NCI-H128 (cell line): ENCODE measurements at regions not wholly inside any gene's neighbourhood (a gene's known extent, or its start where the extent isn't known, plus 50 kb on each side); places are given as distances from the start of the nearest gene placed in this dataset.
"Not testable (repeated sequence)": the region's sequence is repeated elsewhere in the genome, so short reads cannot be mapped to it uniquely, and the experiment has no call there.

ENCODE experiments used
- DNase-seq: peaks from one replicate; lab custom pipeline; 2025; ENCODE audit not compliant: unreplicated experiment; lab: John Stamatoyannopoulos, UW

GRCh38 chr20:53872561-53873229 lies 197.7 kb downstream of the BCAS1 start:
- no peak for DNase-seq

DNA sequence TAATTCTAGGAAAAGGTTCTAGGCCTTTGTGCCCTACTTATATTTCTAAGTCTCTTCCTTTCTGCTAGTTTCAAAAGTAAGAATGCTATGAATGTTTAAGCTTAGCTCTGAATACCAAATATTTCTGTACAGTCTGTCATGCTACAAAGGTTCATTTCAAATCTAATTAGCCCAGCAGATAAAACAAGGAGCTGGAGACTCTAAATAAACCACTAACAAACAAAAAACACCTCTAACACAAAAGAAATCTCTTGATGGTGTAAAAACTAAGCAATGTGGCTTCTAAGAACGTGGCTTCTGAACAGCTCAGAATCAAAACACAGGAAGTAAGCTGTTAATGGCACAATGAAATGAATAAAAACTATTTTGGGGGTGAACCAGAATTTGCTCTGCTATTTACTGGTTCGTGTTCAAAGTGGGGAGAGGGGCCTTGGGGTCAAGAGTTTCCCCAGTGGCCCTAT lies 198.3 kb downstream of the BCAS1 start:
- DNase-seq = no peak

DNA sequence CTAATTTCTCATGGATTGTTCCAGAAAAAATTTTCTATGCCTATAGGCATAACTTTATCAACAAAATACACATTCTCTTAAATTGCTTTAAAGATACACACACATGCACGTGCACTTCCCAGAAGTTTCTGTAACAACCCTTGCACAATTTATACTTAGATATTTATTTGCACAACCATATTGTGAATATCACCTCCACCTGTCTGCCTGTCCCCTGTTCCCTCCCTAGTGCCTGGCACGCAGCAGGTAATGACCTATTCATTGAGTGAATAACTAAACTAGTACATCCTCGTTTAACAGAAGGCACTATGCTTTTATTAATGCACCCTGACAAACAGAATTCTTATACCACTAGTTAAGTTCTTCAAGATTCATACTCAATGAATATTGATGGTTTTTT lies 198.9 kb downstream of the BCAS1 start:
- DNase-seq = no peak

- DNase-seq = no peak
These were observed 199.7 kb downstream of the BCAS1 start for GRCh38 chr20:53870426-53871315.

- peak; percentile 53 for DNase-seq
These were observed 200.7 kb downstream of the BCAS1 start for GRCh38 chr20:53869466-53870258.

GRCh38 chr20:53867741-53868351 lies 202.5 kb downstream of the BCAS1 start:
- no peak for DNase-seq

DNA sequence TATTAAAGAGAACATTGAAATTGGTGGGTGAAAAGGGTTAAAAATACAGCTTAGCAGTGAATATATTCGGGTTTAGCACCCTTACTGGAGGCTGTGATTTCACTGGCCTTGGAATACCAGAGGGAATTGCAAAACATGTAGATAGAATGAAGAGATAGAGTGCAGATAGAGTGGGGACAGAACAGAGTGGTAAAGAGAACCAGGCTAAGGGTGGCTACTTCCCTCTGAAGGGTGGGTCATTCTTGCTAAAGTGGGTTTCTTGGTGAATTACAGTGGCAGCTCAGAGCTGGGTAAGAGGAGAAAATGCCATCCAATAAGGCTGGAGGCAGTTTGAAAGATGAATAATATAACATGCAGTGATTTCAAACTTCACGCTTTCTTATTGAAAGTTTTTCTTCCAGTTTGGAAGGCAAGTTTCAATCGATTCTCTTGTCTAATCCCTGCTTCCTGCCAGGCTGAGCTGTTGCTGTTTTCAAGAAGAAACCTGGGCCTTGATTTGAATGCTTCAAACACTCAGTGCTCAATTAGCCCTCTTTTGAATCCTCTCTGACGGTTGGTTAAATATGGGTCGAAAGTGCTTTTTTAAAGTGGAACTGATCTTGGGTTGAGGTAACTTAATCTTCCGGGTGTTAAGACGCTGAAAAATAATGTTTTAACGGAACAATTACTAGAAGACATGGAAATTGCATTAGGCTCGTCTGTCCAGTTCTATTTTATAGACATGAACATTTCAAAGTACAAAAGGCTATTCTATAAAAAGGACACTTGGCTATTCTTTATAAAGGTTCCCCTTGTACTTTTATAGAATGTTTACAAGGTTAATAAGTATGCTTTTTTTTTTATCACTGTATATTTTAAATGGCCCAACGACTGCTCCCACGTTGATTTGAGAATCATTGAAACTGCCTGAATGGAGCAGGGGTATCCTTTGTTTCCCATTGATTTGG lies 203.3 kb downstream of the BCAS1 start:
- DNase-seq = peak; percentile 24

GRCh38 chr20:53865901-53866793 lies 204.2 kb downstream of the BCAS1 start:
- DNase-seq = no peak

DNA sequence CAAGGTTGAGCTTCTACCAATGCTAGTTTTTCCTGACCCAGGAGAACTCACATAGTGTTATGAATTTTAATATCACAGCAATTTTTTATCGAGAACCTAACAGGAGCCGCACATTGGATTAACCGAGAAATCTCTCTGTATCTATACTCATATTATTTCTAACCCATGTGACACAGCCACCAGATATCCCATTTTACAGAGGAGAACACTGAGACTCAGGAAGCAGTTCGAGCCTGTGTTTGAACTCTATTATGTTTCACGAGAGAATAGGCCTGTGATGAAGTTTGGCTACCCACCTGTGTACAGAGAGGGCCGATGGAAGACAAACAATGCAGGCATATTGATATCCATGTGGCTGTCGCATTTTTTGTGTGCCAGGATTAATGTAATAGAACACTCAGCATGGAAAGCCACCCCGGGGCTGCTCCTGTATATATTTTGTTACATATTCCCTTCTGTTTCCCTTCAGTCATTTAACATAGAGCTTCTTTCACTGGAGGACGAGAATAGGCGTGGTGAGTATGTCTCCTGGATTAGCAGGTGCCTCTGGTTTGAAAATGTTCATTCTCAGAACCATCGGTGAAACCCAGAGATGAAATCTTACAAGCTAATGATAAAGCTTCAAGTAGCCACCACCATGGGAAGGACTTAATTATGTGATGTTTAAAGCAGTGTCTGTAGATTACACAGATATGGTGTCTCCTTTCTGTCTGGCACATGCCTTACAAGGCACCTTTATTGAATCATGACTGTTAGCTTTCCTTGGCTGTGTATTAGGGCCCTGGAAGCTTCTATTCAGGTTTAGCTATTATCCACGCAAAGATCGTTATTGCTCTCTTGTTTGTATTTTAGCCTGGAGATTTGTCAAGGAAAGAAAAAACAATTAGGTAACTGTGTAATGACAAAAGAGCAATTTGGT lies 205.4 kb downstream of the BCAS1 start:
- not testable (repeated sequence) for DNase-seq

- DNase-seq = not testable (repeated sequence)
These were observed 206.3 kb downstream of the BCAS1 start for GRCh38 chr20:53863923-53864641.

- not testable (repeated sequence) for DNase-seq
These were observed 206.9 kb downstream of the BCAS1 start for GRCh38 chr20:53863535-53863922.

DNA sequence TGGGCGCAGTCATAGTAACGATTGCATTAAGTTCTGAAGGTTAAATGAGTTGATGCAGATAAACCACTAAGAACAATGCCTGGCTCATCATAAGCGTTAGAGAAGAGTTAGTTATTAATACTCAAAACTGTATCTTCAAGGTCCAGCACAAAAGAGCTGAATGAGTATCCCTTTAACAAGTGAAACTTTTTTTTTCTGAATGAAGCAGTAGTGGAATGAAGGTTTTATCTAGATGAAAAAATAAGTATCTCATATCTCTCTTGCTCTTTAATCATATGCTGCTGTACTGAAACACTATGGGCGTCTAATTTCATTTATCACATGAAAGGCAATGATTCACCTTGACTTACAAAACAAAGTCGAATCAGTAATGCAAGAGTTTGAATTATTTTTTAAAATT lies 207.4 kb downstream of the BCAS1 start:
- DNase-seq = not testable (repeated sequence)

- not testable (repeated sequence) for DNase-seq
These were observed 207.9 kb downstream of the BCAS1 start for GRCh38 chr20:53862490-53862889.

DNA sequence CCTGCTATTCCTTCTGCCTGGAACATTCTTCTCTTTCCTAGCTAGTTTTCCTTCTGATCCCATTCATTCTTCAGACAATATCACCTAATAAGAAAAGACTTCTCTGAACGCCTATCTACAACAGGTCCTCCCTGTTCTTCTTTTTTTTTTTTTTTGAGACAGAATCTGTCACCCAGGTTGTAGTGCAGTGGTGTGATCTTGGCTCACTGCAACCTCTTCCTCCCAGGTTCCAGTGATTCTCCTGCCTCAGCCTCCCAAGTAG lies 208.3 kb downstream of the BCAS1 start:
- not testable (repeated sequence) for DNase-seq

DNA sequence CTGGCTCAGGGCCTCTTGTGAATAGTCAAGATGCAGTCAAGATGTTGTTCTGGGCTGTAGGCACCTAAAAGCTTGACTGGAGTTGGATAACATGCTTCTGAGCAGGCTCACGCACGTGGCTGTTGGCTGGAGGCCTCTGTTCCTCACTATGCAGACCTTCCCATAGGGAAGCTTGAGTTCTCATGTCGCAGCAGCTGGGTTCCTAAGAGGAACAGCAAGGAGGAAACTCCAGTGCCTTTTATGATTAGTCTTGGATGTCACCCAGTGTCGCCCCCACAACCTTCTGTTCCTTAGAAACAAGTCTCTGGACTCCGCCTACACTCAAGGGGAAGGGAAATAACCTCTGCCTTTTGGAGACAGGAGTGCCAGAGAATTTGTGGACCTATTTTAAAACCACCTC lies 210.7 kb downstream of the BCAS1 start:
- DNase-seq = no peak

GRCh38 chr20:53859009-53859408 lies 211.4 kb downstream of the BCAS1 start:
- DNase-seq = not testable (repeated sequence)

GRCh38 chr20:53858516-53858915 lies 211.9 kb downstream of the BCAS1 start:
- DNase-seq = not testable (repeated sequence)
